ENCODE measurements at regions not wholly inside any gene's neighbourhood (a gene's known extent, or its start where the extent isn't known, plus 50 kb on each side); places are given as distances from the start of the nearest gene placed in this dataset.

DNA sequence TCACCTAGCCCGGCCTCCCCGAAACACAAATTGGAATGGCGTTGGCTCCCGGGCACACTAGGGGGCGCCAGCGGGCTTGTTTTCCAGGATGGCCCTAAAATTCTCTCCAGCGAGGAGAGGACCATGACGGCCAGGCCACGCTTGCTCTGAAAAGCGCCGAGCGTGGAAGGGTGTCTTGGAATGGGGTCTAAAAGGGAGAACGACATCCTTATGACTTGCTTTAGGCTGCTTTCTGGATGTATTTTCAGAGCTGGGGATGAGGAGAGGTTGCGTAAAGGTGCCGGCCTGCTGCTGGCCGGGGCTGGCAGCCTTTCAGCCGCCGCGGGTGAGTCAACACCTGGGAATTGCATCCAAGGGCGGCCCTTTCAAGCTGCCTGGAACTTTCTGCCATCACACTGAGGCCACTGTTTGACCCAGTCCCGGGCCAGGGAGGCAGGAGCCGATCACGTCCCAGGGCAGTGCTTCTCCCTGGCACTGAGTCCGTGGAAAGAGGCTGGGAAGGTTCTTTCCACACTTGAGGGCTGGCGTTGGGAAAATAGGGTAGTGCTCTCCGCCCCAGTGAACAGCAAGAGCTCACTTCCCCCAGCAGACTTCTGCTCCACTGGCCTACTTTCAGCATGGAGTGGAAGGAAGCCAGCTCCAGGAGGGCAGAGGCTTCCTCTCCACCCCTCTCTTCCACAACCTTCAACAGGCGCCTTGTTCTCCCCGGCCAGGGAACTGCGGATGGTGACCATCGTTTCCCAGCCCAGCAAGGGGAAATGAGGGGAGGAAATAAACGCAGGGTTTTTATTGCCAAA, 216.2 kb downstream of the TTC8 start:
- TF ChIP-seq, protein P1, sequence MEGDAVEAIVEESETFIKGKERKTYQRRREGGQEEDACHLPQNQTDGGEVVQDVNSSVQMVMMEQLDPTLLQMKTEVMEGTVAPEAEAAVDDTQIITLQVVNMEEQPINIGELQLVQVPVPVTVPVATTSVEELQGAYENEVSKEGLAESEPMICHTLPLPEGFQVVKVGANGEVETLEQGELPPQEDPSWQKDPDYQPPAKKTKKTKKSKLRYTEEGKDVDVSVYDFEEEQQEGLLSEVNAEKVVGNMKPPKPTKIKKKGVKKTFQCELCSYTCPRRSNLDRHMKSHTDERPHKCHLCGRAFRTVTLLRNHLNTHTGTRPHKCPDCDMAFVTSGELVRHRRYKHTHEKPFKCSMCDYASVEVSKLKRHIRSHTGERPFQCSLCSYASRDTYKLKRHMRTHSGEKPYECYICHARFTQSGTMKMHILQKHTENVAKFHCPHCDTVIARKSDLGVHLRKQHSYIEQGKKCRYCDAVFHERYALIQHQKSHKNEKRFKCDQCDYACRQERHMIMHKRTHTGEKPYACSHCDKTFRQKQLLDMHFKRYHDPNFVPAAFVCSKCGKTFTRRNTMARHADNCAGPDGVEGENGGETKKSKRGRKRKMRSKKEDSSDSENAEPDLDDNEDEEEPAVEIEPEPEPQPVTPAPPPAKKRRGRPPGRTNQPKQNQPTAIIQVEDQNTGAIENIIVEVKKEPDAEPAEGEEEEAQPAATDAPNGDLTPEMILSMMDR (IDR thresholded peaks at IDR 0.05 in 4 of 5, conservative IDR thresholded peaks at IDR 0.05 in 1 of 5): peak; percentile 91 to 97 (median 96)
- no peak for TF ChIP-seq POLR2A (IDR thresholded peaks at IDR 0.05)

Measured in gastrocnemius medialis (tissue), 4 donors.